ENCODE measurements at regions not wholly inside any gene's neighbourhood (a gene's known extent, or its start where the extent isn't known, plus 50 kb on each side); places are given as distances from the start of the nearest gene placed in this dataset.

DNA sequence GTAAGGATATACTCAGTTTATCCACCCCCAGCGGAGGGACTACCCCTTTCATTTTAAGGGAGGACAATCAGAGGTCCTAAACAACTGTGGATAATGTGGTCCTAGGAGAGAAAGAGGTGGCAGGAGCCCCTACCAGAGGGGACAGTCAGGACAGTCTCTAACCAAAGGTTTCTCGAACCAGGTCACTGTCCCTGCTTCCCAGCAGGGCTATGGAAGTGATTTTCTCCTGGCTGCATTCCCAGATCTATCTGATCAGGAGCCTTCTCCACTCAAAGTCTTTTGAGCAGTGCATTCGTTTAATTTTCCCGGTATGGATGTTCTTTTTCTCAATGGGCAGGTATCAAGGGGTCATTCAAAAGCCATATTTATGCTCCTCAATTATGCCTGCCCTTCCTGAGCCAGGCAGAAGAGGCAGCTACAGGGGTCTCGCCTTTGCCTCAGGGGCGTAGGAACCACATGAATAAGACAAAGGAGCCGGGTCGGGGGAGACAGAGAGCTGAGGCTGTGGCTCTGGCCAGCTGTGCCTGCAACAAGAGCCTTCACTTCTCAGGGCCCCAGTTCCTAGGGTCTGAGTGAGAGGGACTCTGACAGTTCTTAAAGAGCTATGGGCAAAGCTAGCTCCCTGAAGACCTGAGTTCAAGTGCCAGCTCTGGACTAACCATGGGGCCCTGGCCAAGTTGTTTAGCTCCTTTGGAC, 62.5 kb upstream of the DMRTB1 start:
- whole genome bisulfite sequencing (ENCODE audit: low lambda C conversion rate): 69% methylated on average over 8 of the region's 8 CpGs
- Histone ChIP-seq H3K4me3 (ENCODE audit: low read depth in 2 of 2, low read length in 1 of 2) (no peak overlapping the region), H2AFZ (ENCODE audit: low read depth) (no peak overlapping the region), H3K4me1 (ENCODE audit: control insufficient read depth in 1 of 2, insufficient read depth in 2 of 2, low read depth in 1 of 2, low read length in 1 of 2) (peaks cover 0 to 27% of the 10 kb centered on the region in 2 experiments; a peak in 2 of 4 replicates), H3K27me3 (ENCODE audit: insufficient read depth) (no peaks in the 10 kb centered on the region), H3F3A (replicated peaks; ENCODE audit: insufficient read depth) (no peaks in the 10 kb centered on the region), H3K9me2 (no peaks in the 10 kb centered on the region), H3K9ac (no peak overlapping the region), H3K9me3 (no peaks in the 10 kb centered on the region), H3K36me3 (replicated peaks in 1 of 2; ENCODE audit: control insufficient read depth in 1 of 2, insufficient read depth in 2 of 2, low read length in 1 of 2) (no peaks in the 10 kb centered on the region), H4K20me1 (ENCODE audit: insufficient read depth) (no peaks in the 10 kb centered on the region), H3K4me2 (no peak overlapping the region), H3K27ac (ENCODE audit: low read depth in 2 of 2, low read length in 1 of 2) (no peak overlapping the region), H3K79me2 (ENCODE audit: insufficient read depth) (no peaks in the 10 kb centered on the region)
- POLR2A ChIA-PET: interaction anchor here (0.6 to 0.7 kb wide), 3 partner anchors 12 to 283 kb away, joined by 3 read pairs; no protein-coding TSS in a partner anchor
- peak; percentile 52 for DNase-seq
- CTCF ChIA-PET: interaction anchor here (1.1 to 11.1 kb wide), 6 partner anchors 12 to 135 kb away, joined by 3 to 410 read pairs (median 6); no protein-coding TSS in a partner anchor
- no peak for TF ChIP-seq TEAD4 (IDR thresholded peaks at IDR 0.05; ENCODE audit: borderline replicate concordance, insufficient read depth)
- no peak for TF ChIP-seq FOSL2 (IDR thresholded peaks at IDR 0.05; ENCODE audit: borderline replicate concordance, low read depth)
- TF ChIP-seq EZH2phosphoT487 (IDR thresholded peaks at IDR 0.05; ENCODE audit: borderline replicate concordance, low read depth): no peak
- no peak for TF ChIP-seq RCOR1 (IDR thresholded peaks at IDR 0.05; ENCODE audit: low read length)
- TF ChIP-seq JUND (IDR thresholded peaks at IDR 0.05): no peak
- no peak for TF ChIP-seq NRF1 (IDR thresholded peaks at IDR 0.05; ENCODE audit: low read depth, low read length)
- no peak for TF ChIP-seq GABPA (IDR thresholded peaks at IDR 0.05; ENCODE audit: low read depth)
- TF ChIP-seq, protein P1, sequence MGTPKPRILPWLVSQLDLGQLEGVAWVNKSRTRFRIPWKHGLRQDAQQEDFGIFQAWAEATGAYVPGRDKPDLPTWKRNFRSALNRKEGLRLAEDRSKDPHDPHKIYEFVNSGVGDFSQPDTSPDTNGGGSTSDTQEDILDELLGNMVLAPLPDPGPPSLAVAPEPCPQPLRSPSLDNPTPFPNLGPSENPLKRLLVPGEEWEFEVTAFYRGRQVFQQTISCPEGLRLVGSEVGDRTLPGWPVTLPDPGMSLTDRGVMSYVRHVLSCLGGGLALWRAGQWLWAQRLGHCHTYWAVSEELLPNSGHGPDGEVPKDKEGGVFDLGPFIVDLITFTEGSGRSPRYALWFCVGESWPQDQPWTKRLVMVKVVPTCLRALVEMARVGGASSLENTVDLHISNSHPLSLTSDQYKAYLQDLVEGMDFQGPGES (IDR thresholded peaks at IDR 0.05; ENCODE audit: low read depth, low read length): no peak
- TF ChIP-seq NFIC (IDR thresholded peaks at IDR 0.05; ENCODE audit: borderline replicate concordance): no peak
- TF ChIP-seq TAF1 (IDR thresholded peaks at IDR 0.05; ENCODE audit: borderline replicate concordance, low read depth, low read length): no peak
- no peak for TF ChIP-seq CTCF (IDR thresholded peaks at IDR 0.05)
- TF ChIP-seq FOXM1 (IDR thresholded peaks at IDR 0.05; ENCODE audit: low read depth): no peak
- TF ChIP-seq SIN3A (IDR thresholded peaks at IDR 0.05; ENCODE audit: borderline replicate concordance, low read depth, low read length): no peak
- TF ChIP-seq SMC3 (IDR thresholded peaks at IDR 0.05; ENCODE audit: low read depth, low read length): no peak

DNA sequence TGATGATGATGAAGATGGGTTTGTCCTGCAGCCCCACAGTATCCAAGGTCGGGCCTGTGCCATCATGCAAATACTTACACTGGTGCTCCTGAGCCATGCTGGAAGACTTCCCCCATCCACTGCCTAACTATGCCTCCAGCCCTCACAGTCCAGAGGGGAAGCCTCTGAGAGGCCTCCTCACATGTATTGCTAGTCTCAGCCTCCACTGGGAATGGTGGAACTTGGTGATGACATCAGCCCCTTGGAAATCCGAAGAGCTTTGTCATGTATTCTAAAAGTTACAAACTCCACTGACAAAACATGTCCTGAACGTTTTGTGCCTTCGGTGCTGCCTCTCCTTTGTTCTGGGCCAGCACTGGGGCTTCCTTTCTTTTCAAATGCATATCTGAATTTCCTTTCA, 61.1 kb upstream of the DMRTB1 start:
- Histone ChIP-seq H3K4me2 (no peak overlapping the region), H3K27ac (ENCODE audit: low read depth in 2 of 2, low read length in 1 of 2) (no peak overlapping the region), H3K79me2 (ENCODE audit: insufficient read depth) (no peaks in the 10 kb centered on the region), H3K9ac (no peak overlapping the region), H3K4me3 (ENCODE audit: low read depth in 2 of 2, low read length in 1 of 2) (no peak overlapping the region), H3K27me3 (ENCODE audit: insufficient read depth) (no peaks in the 10 kb centered on the region; the same call in 1 of the 2 replicates), H4K20me1 (ENCODE audit: insufficient read depth) (no peaks in the 10 kb centered on the region), H3K9me2 (no peaks in the 10 kb centered on the region), H3F3A (replicated peaks; ENCODE audit: insufficient read depth) (no peaks in the 10 kb centered on the region), H2AFZ (ENCODE audit: low read depth) (no peak overlapping the region), H3K36me3 (replicated peaks in 1 of 2; ENCODE audit: control insufficient read depth in 1 of 2, insufficient read depth in 2 of 2, low read length in 1 of 2) (no peaks in the 10 kb centered on the region), H3K9me3 (no peaks in the 10 kb centered on the region), H3K4me1 (ENCODE audit: control insufficient read depth in 1 of 2, insufficient read depth in 2 of 2, low read depth in 1 of 2, low read length in 1 of 2) (peaks cover 0 to 20% of the 10 kb centered on the region in 2 experiments; a peak in 2 of 4 replicates)
- no peak for DNase-seq
- ChIA-PET CTCF (interaction anchor here (1.1 to 1.4 kb wide), 3 partner anchors 66 to 120 kb away, joined by 4 to 5 read pairs (median 4); no protein-coding TSS in a partner anchor), POLR2A (no interaction called here)
- WGBS (ENCODE audit: low lambda C conversion rate): 58% methylated on average over 4 of the region's 4 CpGs
- TF ChIP-seq, protein P2, sequence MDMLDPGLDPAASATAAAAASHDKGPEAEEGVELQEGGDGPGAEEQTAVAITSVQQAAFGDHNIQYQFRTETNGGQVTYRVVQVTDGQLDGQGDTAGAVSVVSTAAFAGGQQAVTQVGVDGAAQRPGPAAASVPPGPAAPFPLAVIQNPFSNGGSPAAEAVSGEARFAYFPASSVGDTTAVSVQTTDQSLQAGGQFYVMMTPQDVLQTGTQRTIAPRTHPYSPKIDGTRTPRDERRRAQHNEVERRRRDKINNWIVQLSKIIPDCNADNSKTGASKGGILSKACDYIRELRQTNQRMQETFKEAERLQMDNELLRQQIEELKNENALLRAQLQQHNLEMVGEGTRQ (IDR thresholded peaks at IDR 0.05; ENCODE audit: borderline replicate concordance, low read depth, low read length): no peak
- TF ChIP-seq SIN3A (IDR thresholded peaks at IDR 0.05; ENCODE audit: borderline replicate concordance, low read depth, low read length) (no peak), GABPA (IDR thresholded peaks at IDR 0.05; ENCODE audit: low read depth) (no peak), ZBTB33 (IDR thresholded peaks at IDR 0.05; ENCODE audit: borderline replicate concordance, low read depth) (no peak), YY1 (IDR thresholded peaks at IDR 0.05; ENCODE audit: low read depth) (no peak), TCF12 (IDR thresholded peaks at IDR 0.05) (no peak), FOSL2 (IDR thresholded peaks at IDR 0.05; ENCODE audit: borderline replicate concordance, low read depth) (no peak), POLR2AphosphoS5 (IDR thresholded peaks at IDR 0.05; ENCODE audit: low read depth, low read length) (no peak), MXI1 (IDR thresholded peaks at IDR 0.05; ENCODE audit: low read depth, low read length) (no peak)
- TF ChIP-seq, protein P3, sequence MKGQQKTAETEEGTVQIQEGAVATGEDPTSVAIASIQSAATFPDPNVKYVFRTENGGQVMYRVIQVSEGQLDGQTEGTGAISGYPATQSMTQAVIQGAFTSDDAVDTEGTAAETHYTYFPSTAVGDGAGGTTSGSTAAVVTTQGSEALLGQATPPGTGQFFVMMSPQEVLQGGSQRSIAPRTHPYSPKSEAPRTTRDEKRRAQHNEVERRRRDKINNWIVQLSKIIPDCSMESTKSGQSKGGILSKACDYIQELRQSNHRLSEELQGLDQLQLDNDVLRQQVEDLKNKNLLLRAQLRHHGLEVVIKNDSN (IDR thresholded peaks at IDR 0.05; ENCODE audit: borderline replicate concordance, low read depth): no peak

Measured in SK-N-SH (cell line).